Activated naive CD4-positive, alpha-beta T cell treated with anti-CD3 and anti-CD28 coated beads, Interleukin-2, amount 50 U/mL, for 16 hours (primary cell): ENCODE measurements at regions not wholly inside any gene's neighbourhood (a gene's known extent, or its start where the extent isn't known, plus 50 kb on each side); places are given as distances from the start of the nearest gene placed in this dataset.

Source experiments
- DNase-seq: peaks from one replicate; pipeline ENCODE4 v3.0.0-alpha.2; 2020

GRCh38 chr9:126017758-126018157 lies 270.6 kb downstream of the PBX3 start:
- DNase-seq: no peak

DNA sequence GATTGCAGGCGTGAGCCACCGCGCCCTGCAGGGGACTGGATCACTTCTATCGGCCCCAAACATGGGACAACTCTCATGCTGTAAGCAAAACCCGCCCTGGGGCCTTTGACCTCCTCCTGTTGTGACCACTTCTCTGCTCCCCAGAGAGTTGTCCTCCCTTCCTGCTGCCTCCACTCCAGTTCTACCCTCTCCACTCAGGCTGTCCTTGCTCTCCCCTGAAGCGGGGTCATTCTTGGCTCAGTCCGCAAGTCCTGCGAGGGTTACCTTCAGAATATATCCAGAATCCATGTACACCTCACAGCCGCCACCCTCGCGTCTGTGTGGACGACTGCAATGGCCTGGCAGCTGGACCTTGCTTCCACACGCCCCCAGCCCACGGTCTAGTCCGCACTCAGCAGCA lies 273.7 kb downstream of the PBX3 start:
- no peak for DNase-seq

DNA sequence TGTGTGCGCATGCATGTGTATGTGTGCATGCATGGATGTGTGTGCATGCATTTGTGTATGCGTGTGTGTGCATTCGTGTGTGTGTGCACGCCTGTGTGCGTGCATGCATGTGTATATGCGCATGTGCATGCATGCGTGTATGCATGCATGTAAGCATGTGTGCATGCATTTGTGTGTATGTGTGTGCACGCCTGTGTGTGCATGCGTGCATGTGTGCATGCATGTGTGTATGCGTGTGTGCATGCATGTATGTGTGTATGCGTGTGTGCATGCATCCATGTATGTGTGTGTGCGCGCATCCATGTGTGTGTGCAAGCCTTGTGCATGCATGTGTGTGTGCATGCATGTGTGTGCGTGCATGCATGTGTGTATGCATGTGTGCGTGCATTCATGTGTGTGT lies 276.8 kb downstream of the PBX3 start:
- no peak for DNase-seq

DNA sequence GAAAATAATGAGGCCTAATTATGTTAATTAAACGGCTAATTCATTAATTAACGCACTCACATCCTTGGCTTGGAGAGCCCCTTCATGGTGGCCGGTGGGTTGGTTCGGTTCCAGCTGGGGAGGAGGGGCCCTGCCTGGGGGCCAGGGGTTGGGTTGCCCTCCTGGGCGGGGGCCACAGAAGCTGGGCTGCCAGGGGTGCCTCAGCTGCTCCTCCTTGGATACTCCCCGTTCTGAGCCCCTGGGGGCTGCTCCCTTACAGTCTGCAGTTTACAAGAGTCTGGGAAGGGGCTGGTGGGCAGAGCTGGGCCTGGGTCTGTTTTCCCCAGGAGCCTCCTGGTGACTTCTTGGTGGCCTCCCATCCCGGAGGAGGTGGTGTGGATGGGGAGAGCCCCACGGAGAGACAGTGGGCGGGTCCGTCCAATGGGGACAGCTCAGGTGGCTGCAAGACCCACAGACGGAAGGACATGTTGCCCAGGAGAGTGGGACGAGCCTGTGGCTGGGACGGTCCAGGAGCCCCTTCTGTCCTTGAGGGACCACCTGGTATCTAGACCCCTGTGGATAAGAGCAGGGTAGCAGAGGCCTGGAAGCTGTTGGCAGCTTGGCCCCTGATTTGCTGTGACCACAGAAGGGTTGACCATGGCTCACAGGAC lies 277.5 kb downstream of the PBX3 start:
- no peak for DNase-seq

DNA sequence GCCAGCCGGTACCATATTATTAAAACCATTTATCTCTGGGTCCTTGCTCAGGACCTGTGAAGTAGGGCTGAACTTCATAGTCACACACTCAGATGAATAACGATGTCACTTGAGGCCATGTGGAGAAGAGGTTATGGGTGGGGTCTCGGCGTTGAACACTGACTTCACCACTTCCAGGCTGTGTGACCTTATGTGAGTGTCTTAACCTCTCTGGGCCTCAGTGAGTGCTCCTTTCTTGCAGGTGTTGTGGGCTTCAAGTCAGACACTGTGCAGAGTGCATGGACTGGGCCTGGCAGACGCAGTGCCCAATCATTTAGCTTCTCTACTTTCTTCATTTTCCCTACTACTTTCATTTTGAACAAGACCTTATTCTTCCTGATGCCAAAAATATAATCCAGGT lies 278.8 kb downstream of the PBX3 start:
- no peak for DNase-seq

DNA sequence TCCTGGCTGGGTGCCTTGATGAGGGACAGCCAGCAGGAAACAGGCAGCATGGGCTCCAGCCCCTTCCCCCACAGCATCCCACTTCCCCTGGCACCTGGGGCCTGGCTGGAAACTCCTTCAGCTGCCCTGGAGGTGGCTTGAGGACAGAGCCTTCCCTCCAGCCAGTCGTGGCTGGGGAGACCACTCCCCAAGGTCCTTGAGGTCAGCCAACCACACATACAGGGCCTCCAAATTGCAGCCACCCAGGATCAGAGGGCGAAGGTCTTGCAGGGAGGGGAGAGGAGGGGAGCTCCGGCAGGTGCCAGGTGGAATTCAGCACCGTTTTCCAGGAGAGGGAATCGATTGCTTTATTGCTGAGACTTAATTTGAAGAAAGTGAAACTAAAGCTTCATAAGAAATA lies 280.4 kb downstream of the PBX3 start:
- DNase-seq: no peak

GRCh38 chr9:126028746-126029145 lies 281.6 kb downstream of the PBX3 start:
- DNase-seq: no peak

- no peak for DNase-seq
These were observed 283.5 kb downstream of the PBX3 start for GRCh38 chr9:126030716-126031115.

DNA sequence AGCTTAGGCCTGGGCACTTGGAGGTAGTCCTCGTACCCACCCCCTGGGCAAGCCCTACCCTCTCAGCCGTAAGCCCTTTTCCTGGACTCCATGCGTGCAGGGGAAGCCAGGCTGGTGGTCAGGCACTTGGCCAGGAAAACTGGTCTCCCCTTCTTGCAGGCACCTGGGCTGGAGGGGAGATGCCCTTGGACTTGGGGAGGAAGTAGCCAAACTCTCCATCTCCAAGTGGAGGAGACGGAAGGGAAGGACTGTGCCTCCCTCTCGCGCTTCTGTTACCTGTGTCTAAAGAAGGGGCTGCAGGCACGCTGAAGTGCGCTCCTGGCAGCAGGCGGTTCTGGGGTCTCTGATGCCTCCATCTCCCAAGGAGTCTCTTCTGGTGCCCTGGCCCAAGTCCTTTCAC lies 283.9 kb downstream of the PBX3 start:
- DNase-seq: no peak

GRCh38 chr9:126032135-126032534 lies 285.0 kb downstream of the PBX3 start:
- no peak for DNase-seq

- DNase-seq: no peak
These were observed 286.1 kb downstream of the PBX3 start for GRCh38 chr9:126033318-126033717.

DNA sequence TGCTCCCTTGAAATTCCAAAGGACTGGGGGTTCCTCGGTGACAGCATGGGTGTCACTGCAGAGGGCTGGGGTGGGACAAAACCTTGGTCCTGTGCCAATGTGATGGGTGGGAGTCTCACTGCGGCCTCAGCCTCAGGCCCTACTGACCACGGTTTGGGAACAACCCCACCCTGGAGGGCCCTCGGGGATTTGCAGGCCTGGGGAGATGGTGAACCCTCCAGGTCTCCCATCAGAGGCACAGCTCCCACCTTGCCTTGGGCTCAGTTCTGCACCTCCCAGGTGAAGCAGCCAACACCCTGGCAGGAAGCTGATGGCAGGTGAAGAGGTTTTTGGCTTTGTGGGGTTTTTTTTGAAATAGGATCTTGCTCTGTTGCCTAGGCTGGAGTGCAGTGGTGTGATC lies 286.8 kb downstream of the PBX3 start:
- no peak for DNase-seq

DNA sequence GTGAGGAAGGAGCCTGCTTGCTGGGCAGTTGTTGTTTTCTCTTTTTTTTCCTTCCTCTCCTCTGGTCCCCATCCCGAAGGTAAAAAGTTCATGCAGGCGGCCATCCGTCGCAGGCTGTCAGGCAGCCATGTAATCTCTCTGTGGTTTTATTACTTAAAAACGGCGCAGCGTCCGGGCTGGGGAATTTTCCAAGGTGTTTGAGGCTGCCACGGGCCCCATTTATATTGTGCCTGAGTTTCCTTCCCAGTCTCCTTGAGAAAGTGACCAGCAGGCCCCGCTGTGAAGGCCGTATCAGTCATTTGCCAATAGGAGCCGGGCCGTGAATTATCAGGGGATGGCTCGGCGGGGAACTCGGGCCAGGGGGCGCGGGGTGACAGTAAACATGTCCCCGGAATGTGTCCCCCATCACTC lies 289.7 kb downstream of the PBX3 start:
- DNase-seq: no peak

DNA sequence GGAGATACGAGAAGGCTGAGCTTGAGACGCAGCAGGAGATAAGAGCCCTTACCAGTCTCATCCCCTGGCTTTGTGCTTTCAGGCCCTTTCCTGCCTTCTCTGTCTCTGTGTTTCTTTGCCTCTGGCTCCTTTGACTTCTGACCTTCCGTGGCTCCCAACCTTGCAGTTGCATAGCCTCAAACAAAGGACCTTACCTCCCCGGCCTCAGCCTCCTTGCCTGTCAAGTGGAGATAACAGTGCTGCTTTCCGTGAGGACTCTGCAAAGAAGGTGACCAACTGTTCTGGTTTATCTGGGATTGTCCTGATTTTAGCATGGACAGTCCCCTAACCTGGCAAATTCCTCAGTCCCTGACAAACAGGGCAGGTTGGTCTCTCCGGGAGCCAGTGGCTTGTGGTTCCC lies 287.8 kb upstream of the MVB12B start:
- no peak for DNase-seq

DNA sequence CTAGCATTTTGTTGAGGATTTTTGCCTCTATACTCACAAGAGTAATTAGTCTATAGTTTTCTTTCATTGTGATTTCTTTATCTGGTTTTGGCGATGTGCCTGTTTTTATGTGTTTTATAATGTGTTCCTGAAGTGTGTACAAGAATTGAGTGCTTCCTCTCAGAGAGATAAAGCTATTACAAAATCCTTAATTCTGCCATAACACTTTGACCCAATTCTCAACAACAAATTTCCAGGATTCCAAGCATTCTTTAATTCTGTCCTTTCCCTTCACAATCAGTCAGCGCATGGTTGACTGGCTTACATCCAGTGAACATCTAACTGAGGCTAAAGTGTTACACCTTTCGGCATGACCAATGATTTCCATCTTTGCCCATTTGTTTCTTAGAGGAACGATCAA lies 282.9 kb upstream of the MVB12B start:
- no peak for DNase-seq

DNA sequence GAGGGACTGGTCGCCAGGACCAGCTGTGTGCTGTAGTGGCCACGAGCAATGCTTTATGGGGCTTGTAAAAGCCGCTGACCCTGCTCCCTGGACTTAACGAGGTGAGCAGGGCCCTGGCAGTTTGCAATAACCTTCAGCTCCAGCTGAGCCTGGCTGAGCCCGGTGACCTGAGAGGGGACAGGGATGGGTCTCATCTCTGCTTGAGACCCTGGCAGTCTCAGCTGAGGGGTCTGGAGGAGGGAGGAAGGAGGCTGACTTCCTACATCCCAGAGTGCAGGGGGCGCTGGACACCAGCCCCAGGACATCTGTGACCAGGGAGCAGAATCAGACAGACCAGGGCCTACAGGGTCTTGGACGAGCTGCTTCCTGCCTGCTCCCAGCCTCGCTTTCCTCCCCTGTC lies 277.5 kb upstream of the MVB12B start:
- no peak for DNase-seq

- no peak for DNase-seq
These were observed 276.6 kb upstream of the MVB12B start for GRCh38 chr9:126049896-126050604.

- DNase-seq: no peak
These were observed 276.0 kb upstream of the MVB12B start for GRCh38 chr9:126050605-126050990.

DNA sequence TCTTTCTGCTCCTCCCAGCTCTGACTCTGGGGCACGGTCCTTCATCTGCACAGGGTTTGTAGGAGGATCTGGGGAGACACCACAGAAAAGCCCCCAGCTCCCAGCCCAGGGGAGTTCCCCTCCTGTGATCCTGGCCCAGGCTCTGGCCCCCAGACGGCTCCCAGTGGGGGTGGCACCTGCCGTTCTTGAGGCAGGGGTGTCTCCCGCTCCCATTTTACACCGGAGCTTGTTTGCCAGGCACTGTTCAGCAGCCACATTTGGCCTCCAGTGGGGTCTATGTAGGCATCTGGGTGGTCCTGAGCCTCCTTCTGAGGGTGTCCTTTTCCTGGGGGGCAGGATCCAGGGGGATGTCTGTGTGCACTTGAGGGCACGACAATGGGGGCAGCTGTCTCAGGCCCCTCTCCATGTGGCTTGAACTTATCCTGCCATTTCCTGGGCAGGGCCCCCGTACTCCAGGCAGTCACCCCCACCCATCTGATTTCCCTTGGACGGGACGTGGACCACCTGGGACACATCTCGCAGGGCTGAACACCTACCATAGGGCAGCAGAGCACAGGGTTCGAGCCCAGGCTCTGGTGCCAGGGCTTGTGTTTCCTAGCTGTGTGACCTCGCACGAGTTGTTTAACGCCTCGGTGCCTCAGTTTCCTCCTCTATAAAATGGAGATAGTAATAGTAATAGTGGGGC lies 275.0 kb upstream of the MVB12B start:
- DNase-seq: no peak

DNA sequence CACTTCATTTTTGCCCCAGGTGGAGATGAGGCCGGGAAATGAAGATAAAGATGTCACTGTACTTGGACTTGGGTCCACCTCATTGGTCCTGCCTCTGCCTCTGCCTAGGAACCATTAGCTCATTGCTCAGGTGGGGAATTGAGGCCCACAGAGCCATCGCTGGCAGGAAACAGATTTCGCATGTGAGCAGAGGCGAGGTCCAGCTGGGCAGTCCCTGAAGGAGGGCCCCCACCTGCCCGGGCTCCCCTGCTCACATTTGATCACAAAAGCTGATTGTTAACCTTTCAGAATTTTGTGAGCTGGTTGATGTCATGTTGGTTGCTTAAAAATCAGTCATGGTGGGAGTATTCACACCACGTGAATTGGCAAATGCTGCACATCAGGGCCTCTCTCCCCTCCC lies 273.8 kb upstream of the MVB12B start:
- DNase-seq: no peak

DNA sequence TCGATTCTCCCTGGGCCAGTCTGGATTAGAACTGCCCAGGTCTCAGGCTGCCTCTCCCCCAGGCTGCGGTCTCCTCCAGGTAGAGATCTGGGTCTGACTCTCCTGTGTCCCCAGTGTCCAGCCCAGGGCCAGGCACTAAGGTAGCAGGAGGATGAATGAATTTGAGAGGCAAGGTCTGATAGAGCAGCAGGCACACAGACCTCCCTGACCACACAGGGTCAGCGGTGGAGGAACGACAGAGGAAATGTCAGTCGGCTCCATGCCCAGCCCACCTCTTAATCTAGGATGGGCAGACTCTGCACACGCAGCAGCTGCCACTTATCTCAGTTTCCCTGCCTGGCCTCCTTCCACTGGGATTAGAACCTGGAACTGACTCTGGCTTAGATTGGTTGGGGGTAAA lies 272.7 kb upstream of the MVB12B start:
- no peak for DNase-seq

- no peak for DNase-seq
These were observed 271.1 kb upstream of the MVB12B start for GRCh38 chr9:126055381-126055985.

GRCh38 chr9:126056312-126057021 lies 270.2 kb upstream of the MVB12B start:
- DNase-seq: no peak
